Right atrium auricular region (tissue), 2 donors: ENCODE measurements at regions not wholly inside any gene's neighbourhood (a gene's known extent, or its start where the extent isn't known, plus 50 kb on each side); places are given as distances from the start of the nearest gene placed in this dataset.

Experiments used
- DNase-seq: peaks from one replicate; pipeline ENCODE4 v3.0.0-alpha.2; 2019; ENCODE audit warnings: low spot score
- H3K27ac ChIP-seq, 2 donors: fragments of 200-600 bp; sonication (generic); 1 replicate in 1 of 2; 2 replicates in 1 of 2; pipeline ENCODE4 v1.5.1; 2016 to 2019
- H3K27me3 ChIP-seq, 2 donors: fragments of 200-600 bp; sonication (generic); one replicate each; pipeline versions ENCODE4 v1.5.1 to v1.6.0; 2017 to 2019
- H3K36me3 ChIP-seq: fragments of 200-600 bp; sonication (generic); one replicate; pipeline ENCODE4 v1.5.1; 2016
- H3K4me1 ChIP-seq, 2 donors: fragments of 200-600 bp; sonication (generic); one replicate each; pipeline versions ENCODE4 v1.5.1 to v1.6.0; 2017 to 2019
- H3K4me3 ChIP-seq, 2 donors: fragments of 200-600 bp; sonication (generic); 1 replicate in 1 of 2; 2 replicates in 1 of 2; pipeline ENCODE4 v1.5.1; 2017 to 2019; ENCODE audit warnings: mild to moderate bottlenecking in 1 of 2, moderate library complexity in 1 of 2
- H3K9me3 ChIP-seq, 2 donors: fragments of 200-600 bp; sonication (generic); one replicate each; pipeline ENCODE4 v1.5.1; 2019
- CTCF ChIP-seq, 2 donors: fragments of 200-600 bp; sonication (generic); IDR thresholded peaks; one replicate each; pipeline ENCODE4 v1.5.1; 2019; ENCODE audit warnings: antibody characterized with exemption in 2 of 2

GRCh38 chr5:91888810-91889209 is 505.7 kb upstream of the ARRDC3 start:
- no peak overlapping the region for H3K4me3 ChIP-seq
- TF ChIP-seq CTCF (IDR thresholded peaks at IDR 0.05), result no peak
- no peak for DNase-seq
- no peaks in the 10 kb centered on the region for H3K9me3 ChIP-seq
- H3K36me3 ChIP-seq, result no peaks in the 10 kb centered on the region
- H3K4me1 ChIP-seq, result no peaks in the 10 kb centered on the region
- H3K27ac ChIP-seq, result no peak overlapping the region
- H3K27me3 ChIP-seq, result no peaks in the 10 kb centered on the region

DNA sequence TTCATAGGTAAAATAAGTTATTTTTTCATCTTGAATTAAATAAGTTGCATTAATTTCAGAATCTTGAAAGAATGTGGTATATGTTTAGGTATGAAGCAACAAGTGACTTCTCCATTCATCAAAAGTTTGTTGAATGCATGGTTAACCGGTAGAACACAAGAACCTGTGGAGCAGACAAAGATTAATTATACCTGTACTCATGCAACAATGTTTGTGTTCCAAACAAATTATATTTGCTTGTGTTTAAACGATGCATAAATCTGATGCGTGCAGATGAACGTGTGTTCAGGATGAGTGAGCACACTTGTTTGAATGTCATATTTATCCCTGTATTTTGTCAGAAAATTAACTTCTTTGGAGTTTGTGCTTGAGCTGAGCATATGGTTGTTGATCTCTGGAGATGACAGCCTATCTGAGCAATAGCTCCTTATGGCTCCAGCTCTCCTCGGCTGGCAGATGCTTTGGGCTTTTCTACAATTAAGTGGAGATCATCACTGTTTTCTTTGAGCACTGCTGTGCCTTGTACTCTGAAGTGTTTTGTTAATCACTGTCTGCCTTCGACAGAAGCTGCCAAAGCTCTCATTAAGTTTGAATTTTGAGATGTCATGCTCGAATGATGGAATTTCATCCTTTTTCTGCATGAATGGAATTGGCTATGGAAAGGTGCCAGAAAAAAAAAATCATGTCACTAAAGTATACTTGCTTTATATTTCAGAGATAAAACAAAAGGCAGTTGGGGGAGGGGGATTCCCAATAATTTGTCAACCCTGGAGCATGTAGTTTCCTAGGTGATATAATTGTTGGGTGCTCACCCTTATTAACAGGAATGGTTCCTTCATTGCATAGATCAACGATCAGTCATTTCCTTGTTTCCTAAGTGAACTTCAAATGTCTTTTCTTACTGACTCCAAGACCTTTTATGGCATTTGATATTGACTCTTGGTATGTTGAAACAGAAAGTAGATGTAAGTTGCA is 502.5 kb upstream of the ARRDC3 start:
- Histone ChIP-seq H3K9me3 (no peaks in the 10 kb centered on the region), H3K36me3 (no peaks in the 10 kb centered on the region), H3K4me3 (no peak overlapping the region), H3K4me1 (no peaks in the 10 kb centered on the region), H3K27me3 (no peaks in the 10 kb centered on the region), H3K27ac (no peak overlapping the region)
- no peak for TF ChIP-seq CTCF (IDR thresholded peaks at IDR 0.05)
- no peak for DNase-seq

- Histone ChIP-seq H3K4me1 (no peaks in the 10 kb centered on the region), H3K27ac (no peak overlapping the region), H3K4me3 (no peak overlapping the region), H3K9me3 (no peaks in the 10 kb centered on the region), H3K27me3 (no peaks in the 10 kb centered on the region), H3K36me3 (no peaks in the 10 kb centered on the region)
- no peak for TF ChIP-seq CTCF (IDR thresholded peaks at IDR 0.05)
- no peak for DNase-seq
Observed at GRCh38 chr5:91884036-91884435, 500.9 kb upstream of the ARRDC3 start.

GRCh38 chr5:91875196-91875779 is 492.2 kb upstream of the ARRDC3 start:
- no peaks in the 10 kb centered on the region for H3K36me3 ChIP-seq
- no peaks in the 10 kb centered on the region for H3K9me3 ChIP-seq
- no peaks in the 10 kb centered on the region for H3K27me3 ChIP-seq
- H3K27ac ChIP-seq, result no peak overlapping the region
- H3K4me3 ChIP-seq, result no peak overlapping the region
- no peak for TF ChIP-seq CTCF (IDR thresholded peaks at IDR 0.05)
- no peak for DNase-seq
- no peaks in the 10 kb centered on the region for H3K4me1 ChIP-seq

DNA sequence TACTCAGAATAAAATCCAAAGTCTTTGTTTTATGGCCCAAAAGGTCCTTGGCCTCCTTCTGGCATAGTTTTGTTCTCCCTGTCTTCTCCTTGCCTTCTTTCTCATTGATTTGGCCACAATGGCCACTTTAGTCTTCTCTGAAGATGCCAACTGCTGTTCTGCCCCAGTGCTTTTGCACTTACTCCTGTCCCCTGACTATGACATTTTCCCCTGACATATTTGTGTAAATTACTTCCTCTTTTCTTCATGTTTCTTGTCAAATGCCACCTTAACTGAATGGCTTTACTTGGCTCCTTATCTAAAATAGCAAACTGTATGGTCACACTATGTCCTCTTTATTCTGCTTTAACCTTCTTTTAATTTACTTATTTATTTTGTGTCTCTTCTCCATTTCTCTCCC is 484.7 kb upstream of the ARRDC3 start:
- no peak for TF ChIP-seq CTCF (IDR thresholded peaks at IDR 0.05)
- no peaks in the 10 kb centered on the region for H3K27me3 ChIP-seq
- H3K4me1 ChIP-seq, result no peaks in the 10 kb centered on the region
- no peak for DNase-seq
- H3K4me3 ChIP-seq, result no peak overlapping the region
- no peak overlapping the region for H3K27ac ChIP-seq
- H3K36me3 ChIP-seq, result no peaks in the 10 kb centered on the region
- no peaks in the 10 kb centered on the region for H3K9me3 ChIP-seq
